ENCODE measurements at regions not wholly inside any gene's neighbourhood (a gene's known extent, or its start where the extent isn't known, plus 50 kb on each side); places are given as distances from the start of the nearest gene placed in this dataset.
"Not testable (repeated sequence)": the region's sequence is repeated elsewhere in the genome, so short reads cannot be mapped to it uniquely, and the experiment has no call there.

GRCh38 chr14:105881021-105881930, 354.9 kb downstream of the TMEM121 start:
- H2AFZ ChIP-seq (ENCODE audit: low read depth, low read length), result no peak overlapping the region
- FAIRE-seq (no peak), DNase-seq (ENCODE audit: low read depth, low spot score) (no peak)
- H3K36me3 ChIP-seq (ENCODE audit: control insufficient read depth in 2 of 2, extremely low read depth in 1 of 2, insufficient read depth in 2 of 2, low read length in 2 of 2), result no peaks in the 10 kb centered on the region
- H3K9me3 ChIP-seq (replicated peaks; ENCODE audit: control insufficient read depth, insufficient read depth, low read length), result peaks cover 2% of the 10 kb centered on the region
- CTCF ChIA-PET, result no interaction called here
- no peak for TF ChIP-seq FOS (IDR thresholded peaks at IDR 0.05; ENCODE audit: borderline replicate concordance, insufficient read depth, low read length)
- H3K4me3 ChIP-seq (replicated peaks in 1 of 3; ENCODE audit: insufficient read depth in 1 of 3, low read depth in 1 of 3, low read length in 3 of 3), result no peak overlapping the region
- BruUV-seq (replicated peaks), result no TSS peak
- H3K27ac ChIP-seq (ENCODE audit: insufficient read depth, low read depth, low read length), result no peak overlapping the region
- H3K79me2 ChIP-seq (ENCODE audit: control insufficient read depth, insufficient read depth, low read length), result no peaks in the 10 kb centered on the region
- no peaks in the 10 kb centered on the region for H3K4me1 ChIP-seq (ENCODE audit: control insufficient read depth, extremely low read depth, insufficient read depth, low read length)
- H3K9ac ChIP-seq (replicated peaks; ENCODE audit: extremely low read depth, insufficient read depth, low read length), result no peak overlapping the region
- no peaks in the 10 kb centered on the region for H3K9me1 ChIP-seq (replicated peaks; ENCODE audit: control insufficient read depth, extremely low read depth, insufficient read depth, low read length)
- intact Hi-C loops (cut with micrococcal nuclease), result no loop called here
- no peaks in the 10 kb centered on the region for H3K27me3 ChIP-seq (ENCODE audit: control insufficient read depth in 2 of 2, insufficient read depth in 2 of 2, low read length in 2 of 2)
- H4K20me1 ChIP-seq (replicated peaks; ENCODE audit: control insufficient read depth, extremely low read depth, insufficient read depth, low read length), result no peaks in the 10 kb centered on the region
- POLR2A ChIA-PET, result no interaction called here
- no peak overlapping the region for H3K4me2 ChIP-seq (ENCODE audit: insufficient read depth, low read length)
- dilution Hi-C loops (cut with MboI; ENCODE audit: extremely low pct_ligation_motif_present, low sequenced_read_pairs), result no loop called here

GRCh38 chr14:105882011-105882410, 355.6 kb downstream of the TMEM121 start:
- H2AFZ ChIP-seq (ENCODE audit: low read depth, low read length); CTCF ChIA-PET; POLR2A ChIA-PET; BruUV-seq (replicated peaks); H3K79me2 ChIP-seq (ENCODE audit: control insufficient read depth, insufficient read depth, low read length); H3K27ac ChIP-seq (ENCODE audit: insufficient read depth, low read depth, low read length); FAIRE-seq; H3K4me1 ChIP-seq (ENCODE audit: control insufficient read depth, extremely low read depth, insufficient read depth, low read length); H4K20me1 ChIP-seq (replicated peaks; ENCODE audit: control insufficient read depth, extremely low read depth, insufficient read depth, low read length); H3K4me3 ChIP-seq (replicated peaks in 1 of 3; ENCODE audit: insufficient read depth in 1 of 3, low read depth in 1 of 3, low read length in 3 of 3); H3K4me2 ChIP-seq (ENCODE audit: insufficient read depth, low read length); DNase-seq (ENCODE audit: low read depth, low spot score); H3K9me1 ChIP-seq (replicated peaks; ENCODE audit: control insufficient read depth, extremely low read depth, insufficient read depth, low read length); H3K27me3 ChIP-seq (ENCODE audit: control insufficient read depth in 2 of 2, insufficient read depth in 2 of 2, low read length in 2 of 2); H3K9me3 ChIP-seq (replicated peaks; ENCODE audit: control insufficient read depth, insufficient read depth, low read length); intact Hi-C loops (cut with micrococcal nuclease); dilution Hi-C loops (cut with MboI; ENCODE audit: extremely low pct_ligation_motif_present, low sequenced_read_pairs); H3K9ac ChIP-seq (replicated peaks; ENCODE audit: extremely low read depth, insufficient read depth, low read length); H3K36me3 ChIP-seq (ENCODE audit: control insufficient read depth in 2 of 2, extremely low read depth in 1 of 2, insufficient read depth in 2 of 2, low read length in 2 of 2): not testable (repeated sequence)

All from endothelial cell of umbilical vein (primary cell).